Mesendoderm (in vitro differentiated cells): ENCODE measurements at regions not wholly inside any gene's neighbourhood (a gene's known extent, or its start where the extent isn't known, plus 50 kb on each side); places are given as distances from the start of the nearest gene placed in this dataset.

ENCODE experiments used
- DNase-seq: peaks from one replicate; pipeline ENCODE4 v3.0.0; 2013
- H2AK5ac ChIP-seq: 2 replicates; pipeline ENCODE4 v1.6.1; 2013; ENCODE audit warnings: low read length, inconsistent platforms
- H2BK120ac ChIP-seq: 2 replicates; pipeline ENCODE4 v1.6.1; 2013; ENCODE audit warnings: low read depth, mild to moderate bottlenecking, low read length, moderate library complexity, mixed read lengths
- H2BK15ac ChIP-seq: replicated peaks from 2 replicates; pipeline ENCODE4 v1.6.1; 2013; ENCODE audit warnings: low read depth, mild to moderate bottlenecking, moderate library complexity
- H2BK5ac ChIP-seq: 2 replicates; pipeline ENCODE4 v1.6.1; 2013; ENCODE audit warnings: low read length, inconsistent platforms
- H3K18ac ChIP-seq: 2 replicates; pipeline ENCODE4 v1.6.1; 2013; ENCODE audit warnings: mild to moderate bottlenecking, low read length, mixed read lengths
- H3K23ac ChIP-seq: one replicate; pipeline ENCODE4 v1.6.1; 2013; ENCODE audit warnings: low read length
- H3K27ac ChIP-seq: 2 replicates; pipeline ENCODE4 v1.5.1; 2013; ENCODE audit warnings: low read depth, mild to moderate bottlenecking, inconsistent platforms, low read length, moderate library complexity
- H3K27me3 ChIP-seq: 2 replicates; pipeline ENCODE4 v1.6.1; 2013; ENCODE audit warnings: low read length, control low read depth, mild to moderate bottlenecking, inconsistent platforms; ENCODE audit not compliant: insufficient read depth, poor library complexity
- H3K36me3 ChIP-seq: 2 replicates; pipeline ENCODE4 v1.6.1; 2013; ENCODE audit warnings: low read length, inconsistent platforms; ENCODE audit not compliant: control insufficient read depth, insufficient read depth
- H3K4ac ChIP-seq: one replicate; pipeline ENCODE4 v1.6.1; 2013; ENCODE audit warnings: low read depth, mild to moderate bottlenecking, low read length, moderate library complexity
- H3K4me1 ChIP-seq: 2 replicates; pipeline ENCODE4 v1.6.1; 2013; ENCODE audit warnings: low read depth, low read length, inconsistent platforms; ENCODE audit not compliant: control insufficient read depth
- H3K4me2 ChIP-seq: 2 replicates; pipeline ENCODE4 v1.6.1; 2013; ENCODE audit warnings: low read length
- H3K4me3 ChIP-seq: 2 replicates; pipeline ENCODE4 v1.5.1; 2013; ENCODE audit warnings: mild to moderate bottlenecking, low read length
- H3K56ac ChIP-seq: one replicate; pipeline ENCODE4 v1.6.1; 2013; ENCODE audit warnings: low read length
- H3K79me1 ChIP-seq: 2 replicates; pipeline ENCODE4 v1.6.1; 2013; ENCODE audit warnings: low read length, inconsistent platforms
- H3K79me2 ChIP-seq: 2 replicates; pipeline ENCODE4 v1.6.1; 2013; ENCODE audit warnings: mild to moderate bottlenecking, low read length; ENCODE audit not compliant: control insufficient read depth, insufficient read depth
- H3K9ac ChIP-seq: 2 replicates; pipeline ENCODE4 v1.6.1; 2013; ENCODE audit warnings: low read length, inconsistent platforms
- H4K5ac ChIP-seq: one replicate; pipeline ENCODE4 v1.6.1; 2013; ENCODE audit warnings: low read length
- H4K8ac ChIP-seq: one replicate; pipeline ENCODE4 v1.6.1; 2013; ENCODE audit warnings: low read depth, mild to moderate bottlenecking, control low read depth, low read length, moderate library complexity
- WGBS: extraction: QIAGEN DNeasy Blood & Tissue Kit; methylation state at CpG from one replicate; pipeline ENCODE4 v1.1.7; 2013; ENCODE audit warnings: low lambda C conversion rate, missing lambda C conversion rate; ENCODE audit not compliant: insufficient coverage; ENCODE audit errors: extremely low coverage; 5-methylcytosine and 5-hydroxymethylcytosine counted together

- no peaks in the 10 kb centered on the region for H3K79me1 ChIP-seq
- no peak overlapping the region for H3K23ac ChIP-seq
- no CpG with 5 or more reads among the region's 5 CpGs for WGBS
- H3K27me3 ChIP-seq: no peaks in the 10 kb centered on the region
- H3K27ac ChIP-seq: no peak overlapping the region
- H3K18ac ChIP-seq: no peak overlapping the region
- no peak overlapping the region for H3K9ac ChIP-seq
- no peak overlapping the region for H4K8ac ChIP-seq
- H2BK5ac ChIP-seq: no peak overlapping the region
- no peak overlapping the region for H4K5ac ChIP-seq
- H3K4ac ChIP-seq: no peak overlapping the region
- H2BK120ac ChIP-seq: no peak overlapping the region
- H3K36me3 ChIP-seq: no peaks in the 10 kb centered on the region
- no peak for DNase-seq
- H3K79me2 ChIP-seq: no peaks in the 10 kb centered on the region
- no peak overlapping the region for H3K4me2 ChIP-seq
- no peak overlapping the region for H3K4me3 ChIP-seq
- H2AK5ac ChIP-seq: no peak overlapping the region
- H2BK15ac ChIP-seq: no peak overlapping the region
- no peak overlapping the region for H3K56ac ChIP-seq
- H3K4me1 ChIP-seq: peaks cover 3% of the 10 kb centered on the region
Measured at GRCh38 chr20:20892328-20892727, 179.9 kb upstream of the RALGAPA2 start.

GRCh38 chr20:20890751-20891150 lies 178.3 kb upstream of the RALGAPA2 start:
- no peak overlapping the region for H2BK120ac ChIP-seq
- no peak for DNase-seq
- no peaks in the 10 kb centered on the region for H3K27me3 ChIP-seq
- no peak overlapping the region for H4K8ac ChIP-seq
- H3K79me1 ChIP-seq: no peaks in the 10 kb centered on the region
- H3K4me1 ChIP-seq: peaks cover 3% of the 10 kb centered on the region
- WGBS: no CpG with 5 or more reads among the region's 6 CpGs
- no peak overlapping the region for H3K23ac ChIP-seq
- no peaks in the 10 kb centered on the region for H3K36me3 ChIP-seq
- H4K5ac ChIP-seq: no peak overlapping the region
- H2BK5ac ChIP-seq: no peak overlapping the region
- H3K4me2 ChIP-seq: no peak overlapping the region
- no peak overlapping the region for H3K9ac ChIP-seq
- H3K79me2 ChIP-seq: no peaks in the 10 kb centered on the region
- H3K56ac ChIP-seq: no peak overlapping the region
- H3K4ac ChIP-seq: no peak overlapping the region
- no peak overlapping the region for H3K18ac ChIP-seq
- H3K27ac ChIP-seq: no peak overlapping the region
- no peak overlapping the region for H2BK15ac ChIP-seq
- no peak overlapping the region for H2AK5ac ChIP-seq
- no peak overlapping the region for H3K4me3 ChIP-seq

GRCh38 chr20:20888936-20889335 lies 176.5 kb upstream of the RALGAPA2 start:
- Histone ChIP-seq H2AK5ac (no peak overlapping the region), H3K56ac (no peak overlapping the region), H3K79me2 (no peaks in the 10 kb centered on the region), H2BK120ac (no peak overlapping the region), H3K9ac (no peak overlapping the region), H3K18ac (no peak overlapping the region), H4K5ac (no peak overlapping the region), H2BK5ac (no peak overlapping the region), H3K36me3 (no peaks in the 10 kb centered on the region), H3K27ac (no peak overlapping the region), H2BK15ac (no peak overlapping the region), H3K4ac (no peak overlapping the region), H3K79me1 (no peaks in the 10 kb centered on the region), H3K23ac (no peak overlapping the region), H3K4me1 (peaks cover 3% of the 10 kb centered on the region), H4K8ac (no peak overlapping the region), H3K4me2 (no peak overlapping the region), H3K27me3 (no peaks in the 10 kb centered on the region), H3K4me3 (no peak overlapping the region)
- no CpG with 5 or more reads among the region's 8 CpGs for WGBS
- no peak for DNase-seq

- no peak overlapping the region for H3K56ac ChIP-seq
- H3K4me2 ChIP-seq: no peak overlapping the region
- H3K79me2 ChIP-seq: no peaks in the 10 kb centered on the region
- H3K4ac ChIP-seq: no peak overlapping the region
- no peak overlapping the region for H3K27ac ChIP-seq
- H2BK5ac ChIP-seq: no peak overlapping the region
- H2BK120ac ChIP-seq: no peak overlapping the region
- no peak overlapping the region for H2AK5ac ChIP-seq
- H2BK15ac ChIP-seq: no peak overlapping the region
- H4K5ac ChIP-seq: no peak overlapping the region
- no peak for DNase-seq
- no peak overlapping the region for H4K8ac ChIP-seq
- no peaks in the 10 kb centered on the region for H3K79me1 ChIP-seq
- no peak overlapping the region for H3K9ac ChIP-seq
- WGBS: no CpG with 5 or more reads among the region's 14 CpGs
- H3K4me3 ChIP-seq: no peak overlapping the region
- no peaks in the 10 kb centered on the region for H3K27me3 ChIP-seq
- no peak overlapping the region for H3K18ac ChIP-seq
- peaks cover 3% of the 10 kb centered on the region for H3K4me1 ChIP-seq
- H3K36me3 ChIP-seq: no peaks in the 10 kb centered on the region
- no peak overlapping the region for H3K23ac ChIP-seq
Measured at GRCh38 chr20:20888266-20888656, 175.8 kb upstream of the RALGAPA2 start.

- DNase-seq: peak; percentile 47
- Histone ChIP-seq H4K8ac (no peak overlapping the region), H3K4ac (no peak overlapping the region), H3K36me3 (no peaks in the 10 kb centered on the region), H3K18ac (no peak overlapping the region), H2BK15ac (no peak overlapping the region), H2AK5ac (no peak overlapping the region), H3K4me2 (no peak overlapping the region), H3K4me1 (peaks cover 3% of the 10 kb centered on the region), H3K4me3 (no peak overlapping the region), H3K27ac (no peak overlapping the region), H3K27me3 (no peaks in the 10 kb centered on the region), H3K79me2 (no peaks in the 10 kb centered on the region), H3K56ac (no peak overlapping the region), H2BK5ac (no peak overlapping the region), H3K23ac (no peak overlapping the region), H3K9ac (no peak overlapping the region), H2BK120ac (no peak overlapping the region), H4K5ac (no peak overlapping the region), H3K79me1 (no peaks in the 10 kb centered on the region)
- no CpG with 5 or more reads among the region's 19 CpGs for WGBS
Measured at GRCh38 chr20:20887593-20888265, 175.3 kb upstream of the RALGAPA2 start.

GRCh38 chr20:20881808-20882207 lies 169.4 kb upstream of the RALGAPA2 start:
- Histone ChIP-seq H2BK5ac (no peak overlapping the region), H3K79me1 (no peaks in the 10 kb centered on the region), H3K4ac (no peak overlapping the region), H2BK15ac (no peak overlapping the region), H3K9ac (no peak overlapping the region), H3K36me3 (no peaks in the 10 kb centered on the region), H3K23ac (no peak overlapping the region), H3K79me2 (no peaks in the 10 kb centered on the region), H3K4me2 (no peak overlapping the region), H3K27me3 (no peaks in the 10 kb centered on the region), H4K8ac (no peak overlapping the region), H3K4me3 (no peak overlapping the region), H2BK120ac (no peak overlapping the region), H2AK5ac (no peak overlapping the region), H3K18ac (no peak overlapping the region), H4K5ac (no peak overlapping the region), H3K27ac (no peak overlapping the region), H3K4me1 (no peaks in the 10 kb centered on the region), H3K56ac (no peak overlapping the region)
- no CpG with 5 or more reads among the region's 2 CpGs for WGBS
- DNase-seq: no peak
